ENCODE measurements at regions not wholly inside any gene's neighbourhood (a gene's known extent, or its start where the extent isn't known, plus 50 kb on each side); places are given as distances from the start of the nearest gene placed in this dataset.

- DNase-seq, result no peak
Observed at GRCh38 chr2:48912110-48912509, 156.6 kb upstream of the LHCGR start.

- no peak for DNase-seq
Observed at GRCh38 chr2:48910961-48911360, 155.4 kb upstream of the LHCGR start.

GRCh38 chr2:48906633-48907032 lies 151.1 kb upstream of the LHCGR start:
- DNase-seq, result no peak

- no peak for DNase-seq
Observed at GRCh38 chr2:48905696-48906095, 150.2 kb upstream of the LHCGR start.

GRCh38 chr2:48902521-48902920 lies 147.0 kb upstream of the LHCGR start:
- no peak for DNase-seq

GRCh38 chr2:48901416-48901815 lies 145.9 kb upstream of the LHCGR start:
- DNase-seq, result no peak

GRCh38 chr2:48901015-48901343 lies 145.5 kb upstream of the LHCGR start:
- DNase-seq, result no peak

GRCh38 chr2:48900321-48901014 lies 144.9 kb upstream of the LHCGR start:
- DNase-seq, result no peak

GRCh38 chr2:48896870-48897269 lies 141.3 kb upstream of the LHCGR start:
- DNase-seq, result no peak

GRCh38 chr2:48890454-48891131 lies 135.1 kb upstream of the LHCGR start:
- no peak for DNase-seq

GRCh38 chr2:48888066-48888465 lies 132.5 kb upstream of the LHCGR start:
- DNase-seq, result no peak

- no peak for DNase-seq
Observed at GRCh38 chr2:48886919-48887318, 131.4 kb upstream of the LHCGR start.

GRCh38 chr2:48885841-48886240 lies 130.3 kb upstream of the LHCGR start:
- no peak for DNase-seq

GRCh38 chr2:48883661-48884060 lies 128.1 kb upstream of the LHCGR start:
- no peak for DNase-seq

GRCh38 chr2:48874282-48874681 lies 118.8 kb upstream of the LHCGR start:
- no peak for DNase-seq

GRCh38 chr2:48873666-48874065 lies 118.1 kb upstream of the LHCGR start:
- no peak for DNase-seq

GRCh38 chr2:48870942-48871341 lies 115.4 kb upstream of the LHCGR start:
- no peak for DNase-seq

GRCh38 chr2:48870503-48870902 lies 115.0 kb upstream of the LHCGR start:
- DNase-seq, result no peak

GRCh38 chr2:48865704-48866103 lies 110.2 kb upstream of the LHCGR start:
- no peak for DNase-seq

GRCh38 chr2:48860380-48860779 lies 104.9 kb upstream of the LHCGR start:
- DNase-seq, result no peak

- no peak for DNase-seq
Observed at GRCh38 chr2:48856657-48857056, 101.1 kb upstream of the LHCGR start.

GRCh38 chr2:48856144-48856543 lies 100.6 kb upstream of the LHCGR start:
- no peak for DNase-seq

- DNase-seq, result no peak
Observed at GRCh38 chr2:48855142-48855541, 99.6 kb upstream of the LHCGR start.

GRCh38 chr2:48854681-48855080 lies 99.2 kb upstream of the LHCGR start:
- DNase-seq, result no peak

- DNase-seq, result no peak
Observed at GRCh38 chr2:48852938-48853337, 97.4 kb upstream of the LHCGR start.
